GM12878 (cell line): ENCODE measurements at regions not wholly inside any gene's neighbourhood (a gene's known extent, or its start where the extent isn't known, plus 50 kb on each side); places are given as distances from the start of the nearest gene placed in this dataset.

Source experiments
- ATAC-seq: fragments of 200-7000 bp; cut with Tn5 transposase; 3 replicates; pipeline ENCODE4 v1.9.1; 2020; ENCODE audit warnings: mild to moderate bottlenecking, moderate library complexity
- BruUV-seq: library from RNA; stranded (reverse); fragments of 400-500 nt; replicated peaks from 2 replicates; lab custom pipeline; 2021; lab: Mats Ljungman, UMichigan
- CTCF ChIA-PET: fragments of 300-600 bp; sonication (Branson Sonifier 250); formaldehyde crosslinking; extraction: SDS; loops from one replicate; lab custom pipeline; 2021; ENCODE audit warnings: inconsistent platforms; lab: Yijun Ruan, JAX
- POLR2A ChIA-PET: fragments of 350-600 bp; formaldehyde crosslinking; extraction: SDS; loops from one replicate; lab custom pipeline; 2021; ENCODE audit warnings: inconsistent platforms; lab: Charles Lee
- RAD21 ChIA-PET: fragments of 300-600 bp; sonication (Branson Sonifier 250); formaldehyde crosslinking; loops from one replicate; lab custom pipeline; 2023; ENCODE audit warnings: antibody characterized with exemption; ENCODE audit not compliant: unreplicated experiment; lab: Charles Lee
- SMC1A ChIA-PET: fragments of 300-600 bp; sonication (Branson Sonifier 250); formaldehyde crosslinking; loops from one replicate; lab custom pipeline; 2023; ENCODE audit not compliant: unreplicated experiment, uncharacterized antibody; lab: Charles Lee
- DNase-seq: peaks from one replicate; pipeline ENCODE4 v3.0.0-alpha.2; 2011; ENCODE audit warnings: low read depth, low spot score
- FAIRE-seq: peaks from 3 replicates; lab custom pipeline; 2011; peaks lifted over from hg19 to GRCh38; lab: Jason Lieb, UNC
- H2AFZ ChIP-seq: 2 replicates; pipeline ENCODE4 v1.6.0; 2011; ENCODE audit warnings: low read depth, low read length, control low read depth; ENCODE audit not compliant: control insufficient read depth
- H3K27ac ChIP-seq: 2 replicates; pipeline ENCODE4 v1.5.1; 2011; ENCODE audit warnings: control low read depth; ENCODE audit not compliant: control insufficient read depth, insufficient read depth
- H3K27me3 ChIP-seq, 2 experiments: replicated peaks in 1 of 2; 2 replicates each; pipeline versions ENCODE4 v1.6.0 to v1.6.1; 2011; ENCODE audit warnings: low read length in 1 of 2; ENCODE audit not compliant: control insufficient read depth in 2 of 2, insufficient read depth in 2 of 2
- H3K36me3 ChIP-seq, 2 experiments: 2 replicates each; pipeline ENCODE4 v1.5.1; 2011; ENCODE audit warnings: low read length in 1 of 2; ENCODE audit not compliant: control insufficient read depth in 2 of 2, insufficient read depth in 2 of 2
- H3K4me1 ChIP-seq: 2 replicates; pipeline ENCODE4 v1.6.1; 2011; ENCODE audit warnings: mild to moderate bottlenecking, low read length, moderate library complexity, mixed read lengths; ENCODE audit not compliant: control insufficient read depth, insufficient read depth
- H3K4me2 ChIP-seq: 2 replicates; pipeline ENCODE4 v1.6.0; 2011; ENCODE audit warnings: control low read depth; ENCODE audit not compliant: control insufficient read depth, insufficient read depth
- H3K4me3 ChIP-seq: fragments of 200-600 bp; sonication (generic); 2 replicates; pipeline ENCODE4 v1.5.1; 2016
- H3K79me2 ChIP-seq: 2 replicates; pipeline ENCODE4 v1.6.0; 2011; ENCODE audit warnings: low read length; ENCODE audit not compliant: control insufficient read depth, insufficient read depth
- H3K9ac ChIP-seq: 2 replicates; pipeline ENCODE4 v1.8.0; 2011; ENCODE audit warnings: low read length, control low read depth, mixed read lengths; ENCODE audit not compliant: control insufficient read depth, insufficient read depth
- H3K9me3 ChIP-seq: replicated peaks from 3 replicates; pipeline ENCODE4 v1.5.1; 2011; ENCODE audit warnings: mild to moderate bottlenecking, low read length; ENCODE audit not compliant: control insufficient read depth, insufficient read depth
- H4K20me1 ChIP-seq: 2 replicates; pipeline ENCODE4 v1.6.0; 2011; ENCODE audit not compliant: control insufficient read depth, insufficient read depth
- ATF7 ChIP-seq: fragments of 450-650 bp; IDR thresholded peaks from 2 replicates; pipeline ENCODE4 v1.6.1; 2016; ENCODE audit warnings: low read depth, mild to moderate bottlenecking
- CEBPZ ChIP-seq: fragments of 150-350 bp; IDR thresholded peaks from 2 replicates; pipeline ENCODE4 v1.6.1; 2016; ENCODE audit warnings: low read depth, low read length
- HDAC6 ChIP-seq: fragments of 200-600 bp; sonication (generic); IDR thresholded peaks from one replicate; pipeline ENCODE4 v1.8.0; 2017; ENCODE audit warnings: antibody characterized with exemption; ENCODE audit not compliant: unreplicated experiment
- WGBS: methylation state at CpG from one replicate; pipeline ENCODE4 v1.1.6; 2016; ENCODE audit warnings: low lambda C conversion rate; ENCODE audit not compliant: insufficient replicate concordance, insufficient coverage; ENCODE audit errors: missing lambda C conversion rate; 5-methylcytosine and 5-hydroxymethylcytosine counted together
- in situ Hi-C: fragments of 300-500 bp; cut with MboI; formaldehyde crosslinking; loops from 9 replicates; pipeline ENCODE4 v1.14.3; 2018; ENCODE audit warnings: mixed read lengths
- intact Hi-C: fragments of 100-400 bp; cut with micrococcal nuclease; formaldehyde crosslinking; loops from one replicate; pipeline ENCODE4 v1.14.2; 2022; ENCODE audit not compliant: unreplicated experiment

- CTCF ChIA-PET: no interaction called here
Observed at GRCh38 chr10:61031341-61031740, 87.4 kb upstream of the RHOBTB1 start.

GRCh38 chr10:61029411-61029810 is 85.4 kb upstream of the RHOBTB1 start:
- H3K4me3 ChIP-seq: no peak overlapping the region
- no peaks in the 10 kb centered on the region for H3K9me3 ChIP-seq
- BruUV-seq: no TSS peak
- intact Hi-C loops: no loop called here
- no peak overlapping the region for H2AFZ ChIP-seq
- H3K27ac ChIP-seq: no peak overlapping the region
- FAIRE-seq: no peak
- ChIA-PET RAD21 (no interaction called here), POLR2A (no interaction called here), SMC1A (no interaction called here), CTCF (no interaction called here)
- no peaks in the 10 kb centered on the region for H3K4me1 ChIP-seq
- ATAC-seq: no peak
- WGBS: 41% methylated on average over 2 of the region's 2 CpGs
- no peak overlapping the region for H3K9ac ChIP-seq
- no peaks in the 10 kb centered on the region for H4K20me1 ChIP-seq
- H3K79me2 ChIP-seq: no peaks in the 10 kb centered on the region
- DNase-seq: no peak
- TF ChIP-seq CEBPZ: no peak
- no peak for TF ChIP-seq ATF7
- TF ChIP-seq, all 136 proteins: peak for 0
- in situ Hi-C loops: no loop called here
- Histone ChIP-seq H3K27me3 (no peaks in the 10 kb centered on the region), H3K4me2 (no peak overlapping the region), H3K36me3 (no peaks in the 10 kb centered on the region)

More at GRCh38 chr10:61031341-61031740, 87.4 kb upstream of the RHOBTB1 start:
- intact Hi-C loops (no loop called here), in situ Hi-C loops (no loop called here)
- FAIRE-seq: no peak
- Histone ChIP-seq H3K4me1 (no peaks in the 10 kb centered on the region), H3K9me3 (no peaks in the 10 kb centered on the region)
- TF ChIP-seq HDAC6: no peak
- TF ChIP-seq, all 136 proteins: peak for 0
- Histone ChIP-seq H3K27me3 (no peaks in the 10 kb centered on the region), H3K9ac (no peak overlapping the region), H3K36me3 (no peaks in the 10 kb centered on the region), H3K79me2 (no peaks in the 10 kb centered on the region), H3K4me2 (no peak overlapping the region), H3K4me3 (no peak overlapping the region), H3K27ac (no peak overlapping the region), H4K20me1 (no peaks in the 10 kb centered on the region), H2AFZ (no peak overlapping the region)
- ATAC-seq: no peak
- 28% methylated on average over 3 of the region's 3 CpGs for WGBS
- POLR2A ChIA-PET: no interaction called here
- no peak for DNase-seq
- SMC1A ChIA-PET: no interaction called here
- no TSS peak for BruUV-seq
- RAD21 ChIA-PET: no interaction called here
